Fibroblast of skin of abdomen (primary cell): ENCODE measurements at regions not wholly inside any gene's neighbourhood (a gene's known extent, or its start where the extent isn't known, plus 50 kb on each side); places are given as distances from the start of the nearest gene placed in this dataset.

Experiments used
- DNase-seq: peaks from one replicate; pipeline ENCODE4 v3.0.0-alpha.2; 2013

- no peak for DNase-seq
Observed at GRCh38 chr13:111595276-111595675, 274.8 kb downstream of the TEX29 start.

DNA sequence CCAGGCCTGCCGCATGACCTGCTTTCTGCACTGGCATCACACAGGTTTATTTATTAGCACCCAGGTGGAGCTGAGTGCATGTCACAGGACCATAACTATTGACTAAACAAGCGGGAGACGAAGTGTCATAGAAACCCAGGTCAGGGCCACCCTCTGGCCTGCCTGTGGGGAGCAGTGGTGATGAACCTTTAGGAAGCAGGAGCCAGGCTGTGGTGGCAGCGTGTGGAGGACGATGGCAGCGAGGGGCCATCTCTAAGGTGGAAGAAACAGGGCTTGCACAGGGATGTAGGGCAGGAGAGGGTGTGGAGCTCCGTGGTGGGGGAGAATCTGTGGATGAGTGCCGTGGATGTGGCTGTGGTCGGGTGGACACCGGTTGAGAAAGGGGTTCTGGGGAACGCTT, 275.3 kb downstream of the TEX29 start:
- no peak for DNase-seq

DNA sequence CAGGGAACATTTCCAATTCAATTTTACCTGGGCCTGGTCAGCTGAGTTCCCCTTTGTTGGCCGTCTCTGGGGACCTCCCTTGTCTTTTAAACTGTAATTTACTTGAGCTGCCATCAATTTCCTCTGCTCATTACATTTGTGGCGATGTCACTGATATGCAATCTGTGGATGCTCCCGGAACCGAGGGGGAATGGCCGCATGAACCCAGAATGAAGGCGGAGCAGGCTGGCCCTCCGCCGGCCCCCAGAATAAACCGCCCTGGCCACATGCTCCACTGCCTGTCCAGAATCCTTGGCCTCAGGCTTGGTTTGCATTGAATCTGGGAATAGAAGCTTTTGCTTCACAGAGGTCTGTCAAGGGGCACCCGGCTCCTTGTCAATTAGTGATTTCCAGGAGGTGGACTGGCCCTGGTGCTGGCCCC, 276.8 kb downstream of the TEX29 start:
- no peak for DNase-seq

DNA sequence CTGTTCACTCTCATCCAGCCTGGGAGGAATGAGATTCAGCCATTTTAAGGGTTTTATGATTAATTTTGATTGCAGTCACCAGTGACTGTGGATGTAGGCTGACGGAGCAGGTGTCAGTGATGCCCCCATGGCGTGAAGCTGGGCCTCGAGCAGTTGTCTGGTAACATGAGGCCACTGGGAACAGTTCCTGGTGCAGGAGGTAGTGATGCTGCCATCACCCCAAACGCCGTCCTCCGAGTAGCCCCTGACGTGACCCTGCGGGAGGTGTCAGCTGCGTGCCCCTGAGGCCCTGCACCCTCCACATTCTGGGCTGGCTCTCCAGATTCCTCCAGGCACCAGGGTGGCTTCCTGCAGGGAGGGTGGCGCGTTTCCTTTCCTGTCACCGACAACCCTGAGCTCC, 277.2 kb downstream of the TEX29 start:
- DNase-seq: no peak

DNA sequence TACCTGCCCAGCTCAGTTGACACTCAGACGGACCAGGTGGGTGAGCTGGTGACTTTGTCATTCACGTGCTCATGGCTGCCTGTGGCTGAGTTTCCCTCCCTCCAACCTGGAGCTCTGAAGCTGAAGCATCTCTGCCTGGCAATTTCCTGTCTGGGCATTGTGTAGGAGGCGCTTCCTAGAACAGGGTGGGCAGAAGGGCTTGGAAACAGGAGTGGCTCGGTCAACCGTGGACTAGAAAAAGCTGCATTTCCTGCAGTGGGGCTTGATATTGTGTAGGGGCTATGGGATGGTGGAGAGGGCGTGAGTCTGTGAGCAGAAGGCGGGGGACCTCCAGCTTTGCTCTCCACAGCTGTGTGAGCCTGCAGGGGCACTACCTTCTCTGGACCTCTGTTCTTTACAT, 278.3 kb downstream of the TEX29 start:
- DNase-seq: no peak

GRCh38 chr13:111599791-111600190, 279.3 kb downstream of the TEX29 start:
- DNase-seq: no peak

GRCh38 chr13:111602874-111603273, 282.4 kb downstream of the TEX29 start:
- DNase-seq: no peak

DNA sequence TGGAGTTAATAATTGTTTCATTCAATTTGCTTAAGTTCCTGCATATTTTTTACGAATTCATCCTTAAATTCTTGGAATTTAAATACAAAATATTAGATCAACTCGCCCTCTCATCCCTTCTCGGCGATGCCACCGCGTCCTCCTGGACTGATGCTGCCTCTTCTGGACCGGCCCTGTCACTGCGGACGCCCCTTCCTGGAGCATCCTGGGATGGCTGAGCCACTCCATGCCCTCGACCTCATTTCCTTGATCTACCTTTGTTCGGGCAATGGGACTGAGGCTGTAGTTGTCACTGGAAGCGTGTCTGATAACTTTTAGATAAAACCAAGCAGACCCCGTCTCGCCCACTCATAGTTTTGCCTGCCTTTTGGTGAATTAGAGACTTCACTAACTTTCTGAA, 283.7 kb downstream of the TEX29 start:
- no peak for DNase-seq

DNA sequence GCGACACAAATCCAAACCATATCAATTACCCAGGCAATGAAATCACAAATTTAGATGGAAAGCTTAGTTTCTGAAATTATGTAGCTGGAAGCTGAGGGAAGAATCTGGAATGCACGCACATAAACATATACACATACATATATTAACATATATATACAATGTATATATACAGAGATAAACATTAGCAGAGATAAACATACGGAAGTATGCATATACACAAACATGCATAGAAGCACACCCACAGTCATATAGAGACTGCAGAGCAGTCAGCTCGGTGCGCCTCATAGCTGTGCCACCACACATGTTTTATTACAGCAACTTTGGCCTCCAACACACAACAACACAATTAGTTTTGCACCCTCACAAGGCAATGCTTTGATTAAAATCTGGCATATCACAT, 288.1 kb downstream of the TEX29 start:
- DNase-seq: no peak

- DNase-seq: no peak
Observed at GRCh38 chr13:111609631-111610030, 289.2 kb downstream of the TEX29 start.

GRCh38 chr13:111610081-111610480, 289.6 kb downstream of the TEX29 start:
- DNase-seq: no peak

DNA sequence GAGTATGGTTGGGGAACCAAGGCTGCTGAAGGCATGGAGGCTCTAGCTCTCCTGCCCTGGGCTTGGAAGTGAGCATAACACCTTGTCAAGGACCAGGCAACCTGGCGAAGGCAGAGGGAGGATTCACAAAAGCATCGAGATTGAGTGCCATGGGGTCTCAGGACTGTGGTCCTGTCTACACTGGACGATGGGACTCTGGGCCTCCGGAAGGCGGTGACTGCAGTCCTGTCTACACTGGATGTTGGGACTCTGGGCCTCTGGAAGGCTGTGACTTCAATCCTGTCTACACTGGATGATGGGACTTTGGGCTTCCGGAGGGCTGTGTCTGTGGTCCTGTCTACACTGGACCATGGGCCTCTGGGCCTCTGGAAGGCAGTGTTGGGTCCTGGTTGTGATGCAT, 290.4 kb downstream of the TEX29 start:
- no peak for DNase-seq

DNA sequence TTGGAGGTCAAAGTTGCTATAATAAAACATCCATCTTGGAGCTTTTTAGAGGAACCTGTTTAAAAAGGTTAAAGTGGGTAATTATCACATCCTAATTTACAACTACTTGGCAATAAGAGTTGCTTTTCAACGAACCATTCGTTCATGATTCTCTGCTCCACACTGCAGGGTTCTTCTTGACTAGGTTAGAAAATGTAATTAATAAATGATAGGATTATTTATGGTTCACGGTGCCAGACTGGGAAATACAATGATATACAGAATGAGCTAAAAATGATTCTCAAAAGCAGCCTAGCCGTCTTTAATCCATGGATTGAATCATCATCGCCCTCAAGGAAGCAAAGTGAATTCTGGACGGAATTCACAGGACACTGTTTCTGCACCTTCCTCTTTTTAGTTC, 291.2 kb downstream of the TEX29 start:
- DNase-seq: no peak

GRCh38 chr13:111612886-111613285, 292.4 kb downstream of the TEX29 start:
- DNase-seq: no peak

DNA sequence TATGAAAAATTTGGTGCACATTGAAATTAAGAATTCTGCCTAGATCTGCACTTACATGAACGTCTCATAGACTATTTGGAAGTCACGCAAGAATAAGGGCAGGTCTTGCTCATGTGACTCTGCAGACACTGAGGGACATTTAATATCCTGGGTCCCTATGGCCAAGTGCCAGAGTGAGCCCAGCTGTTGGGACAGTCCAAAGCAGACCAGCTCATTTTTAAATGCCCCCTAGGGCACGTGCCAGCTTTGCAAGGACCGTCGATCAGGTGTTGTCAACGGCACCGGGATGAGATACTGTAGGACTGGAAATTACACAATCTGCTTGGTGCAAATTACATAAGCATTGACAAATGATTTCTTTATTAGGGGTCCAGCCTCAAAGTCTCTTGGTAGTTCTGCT, 293.6 kb downstream of the TEX29 start:
- DNase-seq: no peak

DNA sequence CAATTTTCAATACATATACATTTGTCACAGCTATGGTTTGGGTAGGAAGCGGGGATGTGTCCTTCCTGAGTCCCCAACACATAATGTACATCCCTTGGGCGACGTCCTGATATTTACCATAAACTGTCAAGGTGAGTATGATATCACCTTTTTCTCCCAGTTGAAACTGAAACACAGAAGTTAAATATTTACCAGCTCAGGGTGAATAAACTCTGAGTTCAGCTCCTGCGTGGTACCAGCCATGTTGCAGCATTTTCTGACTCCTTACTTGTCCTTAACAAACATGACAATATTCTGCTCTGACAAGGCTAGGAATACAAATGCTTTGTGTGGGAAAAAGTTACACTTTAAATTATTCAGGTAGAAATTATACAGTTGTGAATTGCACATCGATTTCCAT, 294.2 kb downstream of the TEX29 start:
- no peak for DNase-seq

GRCh38 chr13:111616203-111616602, 295.8 kb downstream of the TEX29 start:
- no peak for DNase-seq

- DNase-seq: no peak
Observed at GRCh38 chr13:111620166-111620565, 299.7 kb downstream of the TEX29 start.

- no peak for DNase-seq
Observed at GRCh38 chr13:111620586-111620985, 300.1 kb downstream of the TEX29 start.

- DNase-seq: no peak
Observed at GRCh38 chr13:111621164-111621563, 300.7 kb downstream of the TEX29 start.

GRCh38 chr13:111622051-111622531, 301.6 kb downstream of the TEX29 start:
- DNase-seq: no peak

GRCh38 chr13:111623208-111623607, 302.8 kb downstream of the TEX29 start:
- no peak for DNase-seq

DNA sequence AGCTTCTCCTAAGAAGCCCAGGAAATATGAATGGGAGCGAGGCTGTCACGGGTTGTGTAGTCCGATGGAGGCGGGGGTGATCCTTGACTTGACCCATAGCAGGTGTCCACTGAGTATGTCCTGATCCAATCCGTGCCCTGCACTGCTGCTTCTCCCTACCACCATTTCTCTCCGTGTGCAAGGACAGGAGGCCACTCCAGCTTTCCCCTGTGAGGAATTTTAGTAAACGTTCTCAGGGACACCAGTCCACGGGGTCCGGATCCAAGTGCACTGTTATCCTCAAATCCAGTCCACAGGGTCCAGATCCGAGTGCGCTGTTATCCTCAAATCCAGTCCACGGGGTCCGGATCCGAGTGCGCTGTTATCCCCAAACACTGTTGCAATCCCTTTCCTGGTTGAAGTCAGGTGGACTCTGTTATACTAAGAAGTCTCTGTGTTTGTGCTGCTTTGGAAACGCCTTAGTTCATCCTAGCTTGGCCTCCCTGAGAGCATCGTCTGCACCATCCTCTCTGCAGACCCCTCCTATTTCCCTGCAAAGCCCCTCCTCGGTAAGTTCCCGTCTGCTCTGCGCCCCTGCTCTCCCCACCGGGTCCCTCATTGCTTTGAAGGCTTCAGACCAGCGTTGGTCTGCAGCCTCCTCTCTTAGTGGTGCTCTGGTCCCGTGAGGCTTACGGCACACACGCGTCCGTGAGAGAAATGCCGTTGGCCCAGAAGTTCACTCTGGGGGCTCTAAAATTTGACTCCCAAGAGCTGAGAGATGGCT, 303.5 kb downstream of the TEX29 start:
- no peak for DNase-seq

GRCh38 chr13:111625526-111626315, 305.3 kb downstream of the TEX29 start:
- DNase-seq: no peak
